NCI-H446 (cell line): ENCODE measurements at regions not wholly inside any gene's neighbourhood (a gene's known extent, or its start where the extent isn't known, plus 50 kb on each side); places are given as distances from the start of the nearest gene placed in this dataset.

Experiments used
- DNase-seq, 2 experiments: peaks; one replicate each; lab custom pipeline; 2025; lab: John Stamatoyannopoulos, UW

DNA sequence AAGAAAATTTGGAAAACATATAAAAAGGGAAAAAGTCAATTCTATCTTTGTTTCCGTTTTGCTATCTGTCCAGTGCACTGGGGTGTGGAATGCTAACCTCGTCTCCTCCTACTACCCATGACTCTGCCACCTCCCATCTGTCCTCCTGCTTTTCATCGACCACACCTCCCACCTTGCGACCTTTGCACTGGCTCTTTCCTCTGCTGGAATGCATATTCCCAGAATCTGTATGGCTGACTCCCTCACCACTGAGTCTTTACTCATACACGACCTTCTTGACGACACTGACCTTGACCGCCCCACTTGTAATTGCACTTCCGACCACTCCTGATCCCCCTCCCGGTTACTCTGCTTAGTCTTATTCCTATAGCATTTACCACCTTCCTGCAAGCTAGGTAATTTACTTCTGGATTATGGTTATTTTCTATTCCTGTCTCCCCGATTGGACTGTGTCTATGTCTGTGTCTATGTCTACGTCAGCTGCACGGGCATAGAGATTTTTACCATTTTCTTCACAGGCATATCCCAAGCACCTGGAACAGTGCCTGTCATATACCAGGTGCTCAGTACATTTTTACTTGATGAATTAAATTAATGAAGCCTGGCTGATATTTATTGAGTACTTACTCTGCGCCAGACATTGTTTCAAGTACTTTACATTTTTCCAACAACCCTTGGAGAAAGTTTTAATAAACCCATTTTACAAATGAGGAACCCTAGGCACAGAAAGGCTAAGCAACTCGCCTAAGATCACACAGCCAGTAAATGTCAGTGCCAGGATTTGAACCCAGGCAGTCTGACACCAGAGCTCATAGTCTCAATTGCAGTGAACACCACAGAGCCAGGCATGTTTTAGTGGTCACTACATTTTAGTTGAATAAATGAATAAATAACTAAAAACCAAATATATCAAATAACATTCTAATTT lies 54.0 kb upstream of the SLC22A11 start:
- no peak for DNase-seq

DNA sequence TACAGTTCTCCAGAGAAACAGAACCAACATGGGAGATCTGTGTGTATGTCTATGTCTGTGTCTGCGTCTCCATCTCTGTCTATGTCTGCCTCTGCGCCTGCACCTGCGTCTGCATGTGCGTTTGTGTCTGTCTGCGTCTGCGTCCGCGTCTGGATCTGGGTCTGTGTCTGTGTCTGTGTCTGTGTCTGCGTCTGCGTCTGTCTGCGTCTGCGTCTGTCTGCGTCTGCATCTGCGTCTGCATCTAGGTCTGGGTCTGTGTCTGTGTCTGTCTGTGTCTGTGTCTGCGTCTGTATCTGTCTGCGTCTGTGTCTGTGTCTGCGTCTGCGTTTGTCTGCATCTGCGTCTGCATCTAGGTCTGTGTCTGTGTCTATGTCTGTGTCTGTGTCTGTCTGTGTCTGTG lies 53.1 kb upstream of the SLC22A11 start:
- no peak for DNase-seq

DNA sequence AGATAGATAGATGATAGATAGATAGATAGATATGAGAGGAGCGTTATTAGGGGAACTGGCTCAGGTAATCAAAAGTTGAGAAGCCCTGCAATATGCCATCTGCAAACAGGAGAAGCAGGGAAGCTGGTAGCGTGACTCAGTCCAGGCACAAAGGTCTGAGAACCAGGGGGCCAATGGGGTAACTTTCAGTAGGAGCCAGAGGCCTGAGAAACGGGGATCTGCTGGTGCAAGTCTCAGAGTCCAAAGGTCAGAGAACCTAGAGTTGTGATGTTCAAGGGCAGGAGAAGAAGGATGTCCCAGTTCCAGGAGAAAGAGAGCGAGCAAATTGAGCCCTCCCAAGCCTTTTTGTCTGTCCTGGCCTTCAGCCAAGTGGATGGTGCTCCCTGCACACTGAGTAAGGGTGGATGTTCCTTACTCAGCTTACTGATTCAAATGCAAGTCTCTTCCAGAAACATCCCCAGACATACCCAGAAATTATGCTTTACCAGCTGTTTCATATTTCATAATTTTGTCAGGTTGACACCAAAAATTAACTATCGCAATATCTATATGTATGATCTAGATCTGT lies 52.5 kb upstream of the SLC22A11 start:
- DNase-seq, result no peak

DNA sequence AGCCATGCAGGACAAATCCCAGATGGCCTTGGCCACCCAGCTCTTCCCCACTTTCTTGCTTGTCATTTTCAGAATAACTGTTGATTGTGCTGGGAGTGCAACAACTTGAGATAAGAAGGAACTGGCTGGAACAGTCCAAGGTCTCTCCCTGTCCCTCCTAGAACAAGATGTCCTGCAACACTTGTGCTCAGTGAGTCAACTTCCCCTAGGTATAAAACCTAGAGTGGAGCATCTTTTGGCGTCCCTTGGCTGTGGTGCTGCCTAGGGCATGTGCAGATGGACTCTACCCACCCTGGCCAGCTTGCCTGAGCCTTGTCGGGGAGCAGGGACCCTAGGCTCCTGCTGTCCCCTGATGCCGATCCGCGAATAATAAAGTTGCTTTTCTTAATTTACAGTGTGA lies 50.7 kb upstream of the SLC22A11 start:
- DNase-seq, result no peak
